GM06990 (cell line): ENCODE measurements at regions not wholly inside any gene's neighbourhood (a gene's known extent, or its start where the extent isn't known, plus 50 kb on each side); places are given as distances from the start of the nearest gene placed in this dataset.

Source experiments
- DNase-seq: peaks from one replicate; pipeline ENCODE4 v3.0.0-alpha.2; 2011; ENCODE audit not compliant: insufficient read length; ENCODE audit errors: extremely low read depth
- H3K27me3 ChIP-seq: replicated peaks from 2 replicates; pipeline ENCODE4 v1.6.0; 2011; ENCODE audit warnings: low read length; ENCODE audit not compliant: control insufficient read depth, insufficient read depth
- H3K36me3 ChIP-seq: 2 replicates; pipeline ENCODE4 v1.5.1; 2011; ENCODE audit warnings: low read length; ENCODE audit not compliant: control insufficient read depth, insufficient read depth
- H3K4me3 ChIP-seq: replicated peaks from 2 replicates; pipeline ENCODE4 v1.5.1; 2011; ENCODE audit warnings: low read depth, mild to moderate bottlenecking, control low read depth, low read length
- CTCF ChIP-seq: IDR thresholded peaks from 2 replicates; pipeline ENCODE4 v1.5.1; 2011; ENCODE audit warnings: low read length, control low read depth, mild to moderate bottlenecking, inconsistent platforms; ENCODE audit not compliant: insufficient read depth, poor library complexity, severe bottlenecking

- Histone ChIP-seq H3K36me3 (no peaks in the 10 kb centered on the region), H3K27me3 (no peaks in the 10 kb centered on the region), H3K4me3 (no peak overlapping the region)
- no peak for DNase-seq
- TF ChIP-seq CTCF = no peak
Measured at GRCh38 chr12:115396567-115396966, 712.6 kb upstream of the TBX3 start.

- no peak for DNase-seq
- Histone ChIP-seq H3K27me3 (no peaks in the 10 kb centered on the region), H3K4me3 (no peak overlapping the region), H3K36me3 (no peaks in the 10 kb centered on the region)
- TF ChIP-seq CTCF = no peak
Measured at GRCh38 chr12:115394496-115395220, 710.7 kb upstream of the TBX3 start.

GRCh38 chr12:115388139-115388538, 704.2 kb upstream of the TBX3 start:
- Histone ChIP-seq H3K36me3 (no peaks in the 10 kb centered on the region), H3K4me3 (no peak overlapping the region), H3K27me3 (no peaks in the 10 kb centered on the region)
- DNase-seq = no peak
- TF ChIP-seq CTCF = no peak

- Histone ChIP-seq H3K27me3 (no peaks in the 10 kb centered on the region), H3K4me3 (no peak overlapping the region), H3K36me3 (no peaks in the 10 kb centered on the region)
- DNase-seq = no peak
- TF ChIP-seq CTCF = no peak
Measured at GRCh38 chr12:115387467-115387901, 703.5 kb upstream of the TBX3 start.

GRCh38 chr12:115386946-115387345, 703.0 kb upstream of the TBX3 start:
- DNase-seq = no peak
- no peak for TF ChIP-seq CTCF
- no peak overlapping the region for H3K4me3 ChIP-seq
- no peaks in the 10 kb centered on the region for H3K36me3 ChIP-seq
- no peaks in the 10 kb centered on the region for H3K27me3 ChIP-seq

- Histone ChIP-seq H3K36me3 (no peaks in the 10 kb centered on the region), H3K27me3 (no peaks in the 10 kb centered on the region), H3K4me3 (no peak overlapping the region)
- no peak for TF ChIP-seq CTCF
- no peak for DNase-seq
Measured at GRCh38 chr12:115385141-115385540, 701.2 kb upstream of the TBX3 start.
